ENCODE measurements at regions not wholly inside any gene's neighbourhood (a gene's known extent, or its start where the extent isn't known, plus 50 kb on each side); places are given as distances from the start of the nearest gene placed in this dataset.

- DNase-seq (ENCODE audit: low spot score): no peak
Observed at GRCh38 chr1:56072310-56072709, 507.1 kb downstream of the PLPP3 start.

DNA sequence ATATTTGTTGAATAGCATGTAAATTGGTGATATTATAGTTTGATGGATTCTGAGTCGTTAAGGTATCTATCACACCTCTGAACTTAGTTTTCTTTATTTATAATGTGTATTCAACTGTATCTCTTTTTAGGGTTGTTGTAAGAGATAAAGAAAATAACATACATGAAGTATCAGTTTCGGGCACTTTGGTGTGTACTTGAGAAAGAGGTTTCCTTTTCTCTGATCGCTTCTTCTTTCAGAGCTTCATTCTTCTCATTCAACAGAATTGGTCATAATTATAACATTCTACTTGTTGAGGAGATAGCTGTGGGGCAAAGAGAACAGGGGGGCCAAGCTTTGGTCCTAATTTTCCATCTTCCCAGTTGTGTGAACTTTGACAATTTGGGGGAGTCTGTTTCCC, 508.0 kb downstream of the PLPP3 start:
- no peak for DNase-seq (ENCODE audit: low spot score)

DNA sequence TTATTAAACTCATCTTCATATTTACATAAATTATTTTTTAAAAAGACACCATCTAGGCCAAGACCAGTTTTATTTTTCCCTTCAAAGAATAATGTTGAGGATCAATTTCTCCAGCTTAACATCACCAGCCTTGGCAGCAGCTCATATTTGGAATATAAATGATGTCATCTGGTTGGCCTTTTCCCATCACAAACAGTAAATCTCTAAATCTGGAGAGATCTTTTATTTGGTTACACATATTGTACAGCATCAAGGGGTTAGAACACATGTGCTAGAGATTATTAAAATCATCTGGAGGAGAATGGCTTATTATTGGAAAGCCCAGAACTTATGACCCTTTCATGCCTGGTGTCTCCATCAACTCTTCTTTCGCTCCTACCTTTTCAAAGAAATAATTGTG, 508.8 kb downstream of the PLPP3 start:
- no peak for DNase-seq (ENCODE audit: low spot score)

GRCh38 chr1:56069824-56070223, 509.5 kb downstream of the PLPP3 start:
- DNase-seq (ENCODE audit: low spot score): no peak

DNA sequence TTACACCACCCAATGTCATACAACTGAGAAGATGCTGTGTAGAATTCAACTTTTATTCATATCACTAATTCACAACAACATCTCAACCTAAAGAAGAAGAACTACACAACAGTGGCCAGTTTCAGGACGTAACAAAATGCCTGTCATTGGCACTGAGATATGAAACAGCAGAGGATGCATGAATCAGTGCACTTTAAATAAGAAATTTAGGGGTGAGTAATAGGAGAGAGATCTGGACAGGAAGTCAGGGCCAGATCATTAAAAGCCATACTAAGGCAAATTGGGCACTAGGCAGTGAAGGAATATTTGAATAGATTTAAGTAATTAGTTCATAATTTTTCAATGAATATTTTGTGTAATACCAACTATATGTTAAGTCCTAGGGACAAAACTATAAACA, 510.5 kb downstream of the PLPP3 start:
- no peak for DNase-seq (ENCODE audit: low spot score)

GRCh38 chr1:56068210-56068609, 511.2 kb downstream of the PLPP3 start:
- no peak for DNase-seq (ENCODE audit: low spot score)

GRCh38 chr1:56065729-56066128, 513.6 kb downstream of the PLPP3 start:
- DNase-seq (ENCODE audit: low spot score): no peak

GRCh38 chr1:56064705-56065104, 514.7 kb downstream of the PLPP3 start:
- no peak for DNase-seq (ENCODE audit: low spot score)

- DNase-seq (ENCODE audit: low spot score): no peak
Observed at GRCh38 chr1:56063461-56063860, 515.9 kb downstream of the PLPP3 start.

DNA sequence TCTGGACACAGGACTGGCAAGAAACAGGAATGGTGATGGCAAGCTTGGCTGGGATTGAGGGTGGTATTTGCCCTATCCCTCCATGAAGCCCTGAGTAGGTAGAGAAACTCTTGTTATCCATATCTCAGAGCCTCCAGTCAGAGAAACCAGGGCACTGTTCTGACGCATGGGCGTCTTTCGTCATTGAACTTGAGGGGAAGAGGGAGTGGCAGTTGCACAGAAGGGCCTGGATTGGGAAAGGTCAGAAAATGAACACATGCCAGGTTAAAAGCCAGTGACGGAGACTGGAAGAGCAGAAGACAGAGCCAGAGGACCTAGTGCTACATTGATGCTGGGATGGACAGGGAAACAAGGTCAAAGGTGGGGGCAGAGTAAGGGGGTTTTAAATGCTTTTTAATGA, 516.7 kb downstream of the PLPP3 start:
- DNase-seq (ENCODE audit: low spot score): no peak

GRCh38 chr1:56061824-56062223, 517.5 kb downstream of the PLPP3 start:
- DNase-seq (ENCODE audit: low spot score): no peak

- DNase-seq (ENCODE audit: low spot score): no peak
Observed at GRCh38 chr1:56060906-56061305, 518.5 kb downstream of the PLPP3 start.

DNA sequence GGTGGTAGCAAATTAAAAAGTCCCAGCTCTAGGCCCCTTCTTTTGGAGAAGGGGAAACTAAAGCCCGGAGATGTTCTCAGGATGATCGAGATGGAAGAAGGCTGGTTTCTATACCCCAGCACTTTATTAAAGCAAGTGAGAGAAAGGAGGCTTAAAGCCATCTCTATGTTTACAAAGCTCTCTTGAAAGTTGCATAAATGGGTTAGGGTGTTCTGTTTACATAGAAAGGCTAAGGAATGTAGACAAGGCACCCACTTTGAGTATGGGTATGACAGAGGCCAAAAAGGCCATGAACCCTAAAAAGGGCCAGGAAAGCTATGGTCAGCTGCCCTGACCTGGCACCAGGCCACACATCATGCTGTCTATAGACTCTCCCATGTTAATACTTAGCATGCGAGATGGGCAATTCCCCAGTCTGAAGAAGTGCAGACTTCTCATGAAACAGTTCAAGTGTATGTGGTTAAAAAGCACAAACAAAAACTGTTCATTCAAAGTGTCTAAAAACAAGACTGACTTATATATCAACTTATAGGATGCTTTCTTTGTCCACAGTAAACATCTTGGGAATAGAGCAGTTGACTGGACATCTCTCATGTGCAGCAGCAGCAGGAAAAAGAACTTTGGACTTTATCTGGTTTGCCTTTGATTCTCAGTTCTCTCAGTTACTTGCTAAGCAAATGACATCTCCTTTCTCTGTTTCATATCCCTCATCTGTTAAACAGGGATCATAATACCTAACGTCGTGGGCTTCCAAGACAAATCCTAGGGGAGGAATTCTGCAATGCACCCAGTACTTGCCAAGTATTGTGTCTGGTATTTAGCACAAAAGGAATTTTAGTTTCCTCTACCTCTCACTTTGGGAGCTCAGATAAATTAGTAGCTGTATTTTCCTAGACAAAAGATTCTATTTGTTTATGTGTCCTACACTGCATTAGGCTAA, 521.6 kb downstream of the PLPP3 start:
- DNase-seq (ENCODE audit: low spot score): no peak

DNA sequence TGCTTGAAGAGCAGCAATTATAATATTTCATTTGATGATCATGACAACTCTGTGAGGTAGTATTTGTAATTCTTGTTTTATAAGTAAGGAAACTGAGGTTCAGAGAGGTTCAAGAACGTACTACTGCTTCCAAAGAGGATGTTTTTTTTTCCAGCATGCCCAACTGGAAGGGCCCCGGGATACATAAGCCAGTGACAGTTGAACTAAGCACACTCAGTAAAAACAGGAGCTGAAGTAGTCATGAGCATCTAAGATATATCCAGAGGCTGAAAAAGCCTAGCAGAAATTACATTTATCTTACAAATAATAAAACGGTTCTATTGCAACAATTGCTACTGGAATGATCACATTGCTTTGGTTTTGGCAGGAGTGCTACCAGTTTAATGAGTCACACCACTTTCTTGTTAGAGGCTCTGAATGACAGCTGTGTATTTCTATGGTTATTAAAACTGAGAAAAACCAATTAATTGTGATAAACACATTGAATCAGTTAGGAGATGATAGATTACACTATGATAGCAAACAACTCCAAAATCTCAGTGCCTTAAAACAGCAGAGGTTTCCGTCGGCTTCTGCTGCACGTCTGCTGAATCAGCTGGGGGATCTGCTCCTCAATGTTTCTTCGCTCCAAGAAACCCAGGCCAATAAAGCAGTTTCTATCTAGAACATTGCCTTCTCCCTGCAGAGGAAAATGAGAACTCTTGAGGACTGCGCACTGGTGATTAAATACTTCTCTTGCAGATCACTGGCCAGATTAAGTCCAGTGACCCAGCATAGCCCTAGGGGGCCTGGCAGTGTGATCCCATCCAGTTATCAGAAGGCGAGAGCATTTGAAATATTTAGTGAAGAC, 522.7 kb downstream of the PLPP3 start:
- DNase-seq (ENCODE audit: low spot score): no peak

GRCh38 chr1:56054959-56055358, 524.4 kb downstream of the PLPP3 start:
- no peak for DNase-seq (ENCODE audit: low spot score)

DNA sequence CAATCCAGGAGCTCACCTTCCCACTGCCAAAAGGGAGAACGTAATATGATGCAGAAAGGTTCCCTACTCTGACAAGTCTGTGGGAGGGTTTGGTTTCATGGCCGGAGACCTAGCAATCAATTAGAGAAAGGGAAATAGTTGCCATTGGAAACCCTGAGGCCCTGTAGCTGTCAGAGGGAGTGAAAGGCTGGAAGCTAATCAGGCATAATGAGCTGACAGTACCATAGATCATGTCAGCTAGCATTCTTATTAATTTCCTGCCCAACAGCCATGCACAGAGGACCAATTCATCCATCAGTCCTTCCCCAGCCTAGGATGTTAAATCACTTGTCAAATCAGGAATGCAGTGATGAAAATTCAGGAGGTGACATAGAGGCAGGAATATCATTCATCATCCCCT, 527.3 kb downstream of the PLPP3 start:
- DNase-seq (ENCODE audit: low spot score): no peak

GRCh38 chr1:56050911-56051310, 528.5 kb downstream of the PLPP3 start:
- no peak for DNase-seq (ENCODE audit: low spot score)

DNA sequence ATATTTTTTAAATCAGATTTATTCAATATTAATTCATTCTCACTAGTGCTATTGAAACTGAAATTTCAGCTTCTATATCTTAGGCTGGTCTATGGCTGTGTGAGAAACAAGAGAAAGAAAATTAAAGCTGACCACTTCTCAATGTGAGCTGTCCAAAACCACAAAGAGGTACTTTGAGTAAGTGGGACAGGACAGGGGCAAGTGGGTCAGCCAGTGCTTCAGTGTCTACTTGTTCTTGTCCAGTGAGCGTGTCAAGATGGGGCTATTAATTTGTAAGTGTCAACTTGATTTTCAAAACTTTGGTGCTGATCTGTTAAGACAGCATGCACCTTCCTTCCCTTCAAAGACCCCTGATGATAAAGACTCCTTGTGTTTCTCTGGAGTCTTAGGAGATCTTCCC, 533.9 kb downstream of the PLPP3 start:
- no peak for DNase-seq (ENCODE audit: low spot score)

GRCh38 chr1:56045062-56045461, 534.3 kb downstream of the PLPP3 start:
- no peak for DNase-seq (ENCODE audit: low spot score)

GRCh38 chr1:56036479-56036878, 542.9 kb downstream of the PLPP3 start:
- DNase-seq (ENCODE audit: low spot score): no peak

GRCh38 chr1:56034847-56035481, 544.4 kb downstream of the PLPP3 start:
- no peak for DNase-seq (ENCODE audit: low spot score)

DNA sequence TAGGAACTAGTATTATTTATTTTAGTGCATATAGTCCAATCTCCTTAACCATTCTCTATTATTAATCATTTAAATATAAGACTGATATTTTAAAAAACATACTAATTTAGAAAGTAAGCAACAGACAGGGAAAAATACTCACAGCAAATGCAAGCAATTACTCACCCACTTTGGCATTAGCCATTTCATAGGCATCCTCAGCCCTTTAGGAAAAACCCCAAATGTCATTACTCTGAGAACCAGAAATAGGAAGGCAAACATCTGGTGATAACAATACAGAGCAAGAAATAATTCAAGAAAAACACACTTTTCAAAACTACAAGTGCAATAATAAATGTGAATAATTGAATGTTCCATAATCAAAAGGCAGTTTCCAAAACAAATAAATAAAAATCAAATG, 545.1 kb downstream of the PLPP3 start:
- DNase-seq (ENCODE audit: low spot score): no peak
